Smooth muscle cell (in vitro differentiated cells): ENCODE measurements at regions not wholly inside any gene's neighbourhood (a gene's known extent, or its start where the extent isn't known, plus 50 kb on each side); places are given as distances from the start of the nearest gene placed in this dataset.

Source experiments
- DNase-seq: peaks from one replicate; lab custom pipeline; 2025; ENCODE audit not compliant: unreplicated experiment; lab: John Stamatoyannopoulos, UW
- H2AFZ ChIP-seq: fragments of 200-600 bp; sonication (generic); 2 replicates; pipeline ENCODE4 v1.6.0; 2016; ENCODE audit warnings: antibody characterized with exemption, low read depth, mild to moderate bottlenecking
- H3F3A ChIP-seq: fragments of 200-600 bp; sonication (generic); 2 replicates; pipeline ENCODE4 v1.6.0; 2017; ENCODE audit warnings: antibody characterized with exemption, low read depth
- H3K27ac ChIP-seq: fragments of 200-600 bp; sonication (generic); 2 replicates; pipeline ENCODE4 v1.5.1; 2016; ENCODE audit warnings: low read depth, mild to moderate bottlenecking
- H3K27me3 ChIP-seq: fragments of 200-600 bp; sonication (generic); 2 replicates; pipeline ENCODE4 v1.6.1; 2016; ENCODE audit warnings: low read depth, mild to moderate bottlenecking
- H3K36me3 ChIP-seq: fragments of 200-600 bp; sonication (generic); 2 replicates; pipeline ENCODE4 v1.5.1; 2016; ENCODE audit warnings: low read depth
- H3K4me1 ChIP-seq: fragments of 200-600 bp; sonication (generic); 2 replicates; pipeline ENCODE4 v1.5.1; 2016; ENCODE audit warnings: low read depth
- H3K4me2 ChIP-seq: fragments of 200-600 bp; sonication (generic); 2 replicates; pipeline ENCODE4 v1.6.0; 2016; ENCODE audit warnings: mild to moderate bottlenecking
- H3K4me3 ChIP-seq: fragments of 200-600 bp; sonication (generic); 2 replicates; pipeline ENCODE4 v1.5.1; 2016; ENCODE audit warnings: mild to moderate bottlenecking
- H3K79me2 ChIP-seq: fragments of 200-600 bp; sonication (generic); 2 replicates; pipeline ENCODE4 v1.6.0; 2016; ENCODE audit warnings: low read depth, mild to moderate bottlenecking
- H3K9ac ChIP-seq: fragments of 200-600 bp; sonication (generic); 2 replicates; pipeline ENCODE4 v1.6.0; 2016; ENCODE audit warnings: low read depth
- H3K9me3 ChIP-seq: fragments of 200-600 bp; sonication (generic); replicated peaks from 2 replicates; pipeline ENCODE4 v1.5.1; 2016; ENCODE audit warnings: low read depth
- H4K20me1 ChIP-seq: fragments of 200-600 bp; sonication (generic); 2 replicates; pipeline ENCODE4 v1.6.0; 2016; ENCODE audit warnings: low read depth
- CTCF ChIP-seq: fragments of 200-600 bp; sonication (generic); IDR thresholded peaks from 2 replicates; pipeline ENCODE4 v1.5.1; 2017; ENCODE audit warnings: borderline replicate concordance, mild to moderate bottlenecking, antibody characterized with exemption; ENCODE audit not compliant: insufficient read depth, poor library complexity, severe bottlenecking
- WGBS: methylation state at CpG from one replicate; pipeline ENCODE4 v1.1.7; 2016; ENCODE audit warnings: low lambda C conversion rate; 5-methylcytosine and 5-hydroxymethylcytosine counted together

GRCh38 chr22:49181942-49182341 is 645.7 kb downstream of the BRD1 start:
- Histone ChIP-seq H3F3A (no peaks in the 10 kb centered on the region), H3K36me3 (no peaks in the 10 kb centered on the region), H2AFZ (no peak overlapping the region), H3K4me1 (no peaks in the 10 kb centered on the region), H3K9ac (no peak overlapping the region), H3K79me2 (no peaks in the 10 kb centered on the region), H3K9me3 (no peaks in the 10 kb centered on the region), H3K27me3 (no peaks in the 10 kb centered on the region), H3K4me3 (no peak overlapping the region), H3K4me2 (no peak overlapping the region), H3K27ac (no peak overlapping the region), H4K20me1 (no peaks in the 10 kb centered on the region)
- no peak for TF ChIP-seq CTCF
- WGBS = 93% methylated on average over 15 of the region's 15 CpGs
- DNase-seq = no peak

- H3K27ac ChIP-seq = no peak overlapping the region
- no peaks in the 10 kb centered on the region for H4K20me1 ChIP-seq
- TF ChIP-seq CTCF = no peak
- WGBS = 93% methylated on average over 13 of the region's 13 CpGs
- no peaks in the 10 kb centered on the region for H3K27me3 ChIP-seq
- H3F3A ChIP-seq = no peaks in the 10 kb centered on the region
- H3K79me2 ChIP-seq = no peaks in the 10 kb centered on the region
- no peaks in the 10 kb centered on the region for H3K4me1 ChIP-seq
- DNase-seq = no peak
- no peaks in the 10 kb centered on the region for H3K9me3 ChIP-seq
- H3K4me3 ChIP-seq = no peak overlapping the region
- no peak overlapping the region for H3K9ac ChIP-seq
- H3K36me3 ChIP-seq = no peaks in the 10 kb centered on the region
- H3K4me2 ChIP-seq = no peak overlapping the region
- no peak overlapping the region for H2AFZ ChIP-seq
Measured at GRCh38 chr22:49181431-49181830, 646.2 kb downstream of the BRD1 start.

- no peaks in the 10 kb centered on the region for H3K4me1 ChIP-seq
- 91% methylated on average over 7 of the region's 7 CpGs for WGBS
- H2AFZ ChIP-seq = no peak overlapping the region
- no peaks in the 10 kb centered on the region for H3K79me2 ChIP-seq
- DNase-seq = no peak
- no peak overlapping the region for H3K4me3 ChIP-seq
- no peaks in the 10 kb centered on the region for H3K9me3 ChIP-seq
- no peak overlapping the region for H3K4me2 ChIP-seq
- no peaks in the 10 kb centered on the region for H4K20me1 ChIP-seq
- H3K36me3 ChIP-seq = no peaks in the 10 kb centered on the region
- H3F3A ChIP-seq = no peaks in the 10 kb centered on the region
- no peak for TF ChIP-seq CTCF
- no peak overlapping the region for H3K27ac ChIP-seq
- H3K27me3 ChIP-seq = no peaks in the 10 kb centered on the region
- no peak overlapping the region for H3K9ac ChIP-seq
Measured at GRCh38 chr22:49180683-49181024, 647.0 kb downstream of the BRD1 start.

GRCh38 chr22:49179886-49180682 is 647.6 kb downstream of the BRD1 start:
- Histone ChIP-seq H3K4me2 (no peak overlapping the region), H3K9ac (no peak overlapping the region), H3K79me2 (no peaks in the 10 kb centered on the region), H3K4me1 (no peaks in the 10 kb centered on the region), H3K27ac (no peak overlapping the region), H3K27me3 (no peaks in the 10 kb centered on the region), H3F3A (no peaks in the 10 kb centered on the region), H2AFZ (no peak overlapping the region), H3K9me3 (no peaks in the 10 kb centered on the region), H3K36me3 (no peaks in the 10 kb centered on the region), H3K4me3 (no peak overlapping the region), H4K20me1 (no peaks in the 10 kb centered on the region)
- WGBS = 86% methylated on average over 18 of the region's 19 CpGs
- DNase-seq = no peak
- no peak for TF ChIP-seq CTCF
